ENCODE measurements at regions not wholly inside any gene's neighbourhood (a gene's known extent, or its start where the extent isn't known, plus 50 kb on each side); places are given as distances from the start of the nearest gene placed in this dataset.

- peak overlapping the region in 1 of 4 donors; percentile 51 for H3K27ac ChIP-seq
- TF ChIP-seq POLR2A (IDR thresholded peaks at IDR 0.05): no peak
- no peak for TF ChIP-seq CTCF (IDR thresholded peaks at IDR 0.05)
- TF ChIP-seq POLR2AphosphoS5 (IDR thresholded peaks at IDR 0.05): no peak
- no peak for TF ChIP-seq EP300 (IDR thresholded peaks at IDR 0.05)
- H3K9me3 ChIP-seq: no peaks in the 10 kb centered on the region
- H3K4me1 ChIP-seq: peaks cover 0 to 17% (median 0%) of the 10 kb centered on the region in 3 donors
- WGBS, 2 donors (ENCODE audit: low coverage in 1 of 2): 28 to 42% methylated on average over 5 of the region's 5 CpGs
- H3K4me3 ChIP-seq: no peak overlapping the region
- no peaks in the 10 kb centered on the region for H3K36me3 ChIP-seq
- H3K27me3 ChIP-seq: no peaks in the 10 kb centered on the region
- ATAC-seq: no peak
Measured at GRCh38 chrX:8403988-8404387, 60.6 kb upstream of the VCX3B start.

GRCh38 chrX:8404471-8404870 lies 60.2 kb upstream of the VCX3B start:
- Histone ChIP-seq H3K9me3 (no peaks in the 10 kb centered on the region), H3K27ac (peak overlapping the region in 2 of 4 donors; percentile 12 to 51), H3K4me1 (peaks cover 0 to 17% (median 0%) of the 10 kb centered on the region in 3 donors), H3K36me3 (no peaks in the 10 kb centered on the region), H3K27me3 (no peaks in the 10 kb centered on the region), H3K4me3 (no peak overlapping the region)
- no peak for TF ChIP-seq POLR2A (IDR thresholded peaks at IDR 0.05)
- TF ChIP-seq POLR2AphosphoS5 (IDR thresholded peaks at IDR 0.05): no peak
- no peak for TF ChIP-seq CTCF (IDR thresholded peaks at IDR 0.05)
- no peak for TF ChIP-seq EP300 (IDR thresholded peaks at IDR 0.05)
- ATAC-seq: peak; percentile 39
- WGBS, 2 donors (ENCODE audit: low coverage in 1 of 2): 25 to 29% methylated on average over 4 to 6 of the region's 6 CpGs

GRCh38 chrX:8404926-8405325 lies 59.7 kb upstream of the VCX3B start:
- Histone ChIP-seq H3K27me3 (no peaks in the 10 kb centered on the region), H3K27ac (peak overlapping the region in 2 of 4 donors; percentile 12 to 51), H3K9me3 (no peaks in the 10 kb centered on the region), H3K36me3 (no peaks in the 10 kb centered on the region), H3K4me3 (no peak overlapping the region), H3K4me1 (peaks cover 0 to 17% (median 0%) of the 10 kb centered on the region in 3 donors)
- WGBS, 2 donors (ENCODE audit: low coverage in 1 of 2): 0 to 14% methylated on average over 1 to 2 of the region's 2 CpGs
- ATAC-seq: no peak
- TF ChIP-seq EP300 (IDR thresholded peaks at IDR 0.05) (no peak), POLR2AphosphoS5 (IDR thresholded peaks at IDR 0.05) (no peak), CTCF (IDR thresholded peaks at IDR 0.05) (no peak), POLR2A (IDR thresholded peaks at IDR 0.05) (no peak)

GRCh38 chrX:8405631-8406030 lies 59.0 kb upstream of the VCX3B start:
- no peak overlapping the region for H3K4me3 ChIP-seq
- no peaks in the 10 kb centered on the region for H3K9me3 ChIP-seq
- H3K27ac ChIP-seq: no peak overlapping the region
- 72 to 74% methylated on average over 7 of the region's 7 CpGs for WGBS, 2 donors (ENCODE audit: low coverage in 1 of 2)
- H3K27me3 ChIP-seq: no peaks in the 10 kb centered on the region
- ATAC-seq: no peak
- H3K4me1 ChIP-seq: peaks cover 0 to 17% (median 0%) of the 10 kb centered on the region in 3 donors
- H3K36me3 ChIP-seq: no peaks in the 10 kb centered on the region
- TF ChIP-seq POLR2A (IDR thresholded peaks at IDR 0.05) (no peak), CTCF (IDR thresholded peaks at IDR 0.05) (no peak), POLR2AphosphoS5 (IDR thresholded peaks at IDR 0.05) (no peak), EP300 (IDR thresholded peaks at IDR 0.05) (no peak)

GRCh38 chrX:8413279-8413678 lies 51.4 kb upstream of the VCX3B start:
- TF ChIP-seq EP300 (IDR thresholded peaks at IDR 0.05) (no peak), CTCF (IDR thresholded peaks at IDR 0.05) (no peak), POLR2A (IDR thresholded peaks at IDR 0.05) (no peak), POLR2AphosphoS5 (IDR thresholded peaks at IDR 0.05) (no peak)
- no peak for ATAC-seq
- Histone ChIP-seq H3K27me3 (no peaks in the 10 kb centered on the region), H3K27ac (no peak overlapping the region), H3K9me3 (no peaks in the 10 kb centered on the region), H3K36me3 (no peaks in the 10 kb centered on the region), H3K4me3 (no peak overlapping the region), H3K4me1 (no peaks in the 10 kb centered on the region)
- 80 to 100% methylated on average over 1 to 2 of the region's 2 CpGs for WGBS, 2 donors (ENCODE audit: low coverage in 1 of 2)

Data from gastroesophageal sphincter (tissue), 4 donors.